Lower lobe of right lung (tissue), 2 donors: ENCODE measurements at regions not wholly inside any gene's neighbourhood (a gene's known extent, or its start where the extent isn't known, plus 50 kb on each side); places are given as distances from the start of the nearest gene placed in this dataset.

Experiments used
- ATAC-seq, 2 donors: fragments of 200-7000 bp; cut with Tn5 transposase; one replicate each; pipeline ENCODE4 v1.9.1; 2020 to 2022; ENCODE audit warnings: mild to moderate bottlenecking in 2 of 2, moderate library complexity in 2 of 2
- DNase-seq: peaks from one replicate; pipeline ENCODE4 v3.0.0-alpha.2; 2020
- H3K27ac ChIP-seq: fragments of 200-600 bp; one replicate; pipeline ENCODE4 v1.8.0; 2022
- H3K27me3 ChIP-seq: fragments of 200-600 bp; one replicate; pipeline ENCODE4 v1.8.0; 2022; ENCODE audit warnings: low read depth
- H3K36me3 ChIP-seq: fragments of 200-600 bp; one replicate; pipeline ENCODE4 v1.8.0; 2022; ENCODE audit warnings: mild to moderate bottlenecking
- H3K4me1 ChIP-seq: fragments of 200-600 bp; one replicate; pipeline ENCODE4 v1.8.0; 2022
- H3K4me3 ChIP-seq: fragments of 200-600 bp; one replicate; pipeline ENCODE4 v1.8.0; 2022; ENCODE audit warnings: mild to moderate bottlenecking
- H3K9me3 ChIP-seq: fragments of 200-600 bp; one replicate; pipeline ENCODE4 v1.8.0; 2022
- CTCF ChIP-seq: fragments of 200-600 bp; IDR thresholded peaks from one replicate; pipeline ENCODE4 v1.8.0; 2022; ENCODE audit warnings: antibody characterized with exemption, mild to moderate bottlenecking
- intact Hi-C: fragments of 100-400 bp; cut with DNase I; formaldehyde crosslinking; loops from one replicate; pipeline ENCODE4 v1.11.0; 2022
- donor health status: DM: no; HTN: yes; CAD: no; lungs with severe emphysema.

- Histone ChIP-seq H3K27me3 (no peaks in the 10 kb centered on the region), H3K27ac (no peak overlapping the region), H3K9me3 (no peaks in the 10 kb centered on the region), H3K36me3 (no peaks in the 10 kb centered on the region), H3K4me3 (no peak overlapping the region), H3K4me1 (no peaks in the 10 kb centered on the region)
- no peak for ATAC-seq
- intact Hi-C loops, result no loop called here
- no peak for TF ChIP-seq CTCF
- no peak for DNase-seq
Observed at GRCh38 chr2:76633276-76633921, 888.8 kb downstream of the LRRTM4 start.

- no peak for DNase-seq
- no peaks in the 10 kb centered on the region for H3K9me3 ChIP-seq
- intact Hi-C loops, result no loop called here
- H3K4me3 ChIP-seq, result no peak overlapping the region
- no peaks in the 10 kb centered on the region for H3K4me1 ChIP-seq
- no peak for TF ChIP-seq CTCF
- ATAC-seq, result no peak
- H3K36me3 ChIP-seq, result no peaks in the 10 kb centered on the region
- H3K27me3 ChIP-seq, result no peaks in the 10 kb centered on the region
- H3K27ac ChIP-seq, result no peak overlapping the region
Observed at GRCh38 chr2:76625101-76625500, 897.1 kb downstream of the LRRTM4 start.

GRCh38 chr2:76613330-76613729, 902.6 kb upstream of the GCFC2 start:
- H3K36me3 ChIP-seq, result no peaks in the 10 kb centered on the region
- H3K27me3 ChIP-seq, result no peaks in the 10 kb centered on the region
- no peaks in the 10 kb centered on the region for H3K4me1 ChIP-seq
- intact Hi-C loops, result no loop called here
- ATAC-seq (no peak), DNase-seq (no peak)
- TF ChIP-seq CTCF, result no peak
- H3K9me3 ChIP-seq, result no peaks in the 10 kb centered on the region
- H3K27ac ChIP-seq, result no peak overlapping the region
- H3K4me3 ChIP-seq, result no peak overlapping the region

GRCh38 chr2:76612764-76613163, 902.0 kb upstream of the GCFC2 start:
- Histone ChIP-seq H3K27me3 (no peaks in the 10 kb centered on the region), H3K9me3 (no peaks in the 10 kb centered on the region), H3K36me3 (no peaks in the 10 kb centered on the region), H3K4me3 (no peak overlapping the region), H3K27ac (no peak overlapping the region), H3K4me1 (no peaks in the 10 kb centered on the region)
- TF ChIP-seq CTCF, result no peak
- intact Hi-C loops, result no loop called here
- DNase-seq (no peak), ATAC-seq (no peak)

GRCh38 chr2:76610451-76610850, 899.7 kb upstream of the GCFC2 start:
- H3K4me3 ChIP-seq, result no peak overlapping the region
- H3K27me3 ChIP-seq, result no peaks in the 10 kb centered on the region
- ATAC-seq (no peak), DNase-seq (no peak)
- no peak for TF ChIP-seq CTCF
- no peak overlapping the region for H3K27ac ChIP-seq
- intact Hi-C loops, result no loop called here
- no peaks in the 10 kb centered on the region for H3K36me3 ChIP-seq
- H3K9me3 ChIP-seq, result no peaks in the 10 kb centered on the region
- no peaks in the 10 kb centered on the region for H3K4me1 ChIP-seq
